Upper lobe of left lung (tissue), 6 donors: ENCODE measurements at regions not wholly inside any gene's neighbourhood (a gene's known extent, or its start where the extent isn't known, plus 50 kb on each side); places are given as distances from the start of the nearest gene placed in this dataset.
A peak's percentile ranks its signal among the peaks of the same experiment; 100 is the strongest.

ENCODE experiments used
- ATAC-seq, 2 donors: fragments of 200-7000 bp; cut with Tn5 transposase; one replicate each; pipeline ENCODE4 v1.9.1; 2022; ENCODE audit warnings: mild to moderate bottlenecking in 2 of 2, moderate library complexity in 2 of 2; ENCODE audit not compliant: low FRiP score in 2 of 2
- DNase-seq, 2 donors: peaks; one replicate each; pipeline ENCODE4 v3.0.0-alpha.2; 2019 to 2020
- H3K27ac ChIP-seq, 4 donors: fragments of 200-600 bp; sonication (generic); one replicate each; pipeline ENCODE4 v1.5.1; 2016 to 2019
- H3K27me3 ChIP-seq, 4 donors: fragments of 200-600 bp; sonication (generic); one replicate each; pipeline ENCODE4 v1.5.1; 2017 to 2019
- H3K36me3 ChIP-seq, 4 donors: fragments of 200-600 bp; sonication (generic); one replicate each; pipeline ENCODE4 v1.5.1; 2016 to 2019
- H3K4me1 ChIP-seq, 4 donors: fragments of 200-600 bp; sonication (generic); one replicate each; pipeline ENCODE4 v1.5.1; 2018 to 2019
- H3K4me3 ChIP-seq, 4 donors: fragments of 200-600 bp; sonication (generic); one replicate each; pipeline ENCODE4 v1.5.1; 2017 to 2019; ENCODE audit warnings: mild to moderate bottlenecking in 2 of 4, moderate library complexity in 1 of 4
- H3K9me3 ChIP-seq, 4 donors: fragments of 200-600 bp; sonication (generic); one replicate each; pipeline ENCODE4 v1.5.1; 2018 to 2019
- EP300 ChIP-seq, 4 donors: sonication (generic); formaldehyde crosslinking; IDR thresholded peaks; one replicate each; pipeline ENCODE4 v1.5.1; 2017; ENCODE audit warnings: antibody characterized with exemption in 4 of 4, control low read depth in 2 of 4
- POLR2A ChIP-seq, 4 donors: fragments of 450-650 bp; IDR thresholded peaks; one replicate each; pipeline ENCODE4 v1.5.1; 2016 to 2017; ENCODE audit warnings: antibody characterized with exemption in 4 of 4, mild to moderate bottlenecking in 2 of 4
- POLR2AphosphoS5 ChIP-seq, 2 donors: sonication (generic); formaldehyde crosslinking; IDR thresholded peaks; one replicate each; pipeline ENCODE4 v1.5.1; 2017; ENCODE audit warnings: antibody characterized with exemption in 2 of 2
- WGBS, 2 donors: methylation state at CpG; one replicate each; pipeline ENCODE4 v1.1.5; 2017 to 2018; 5-methylcytosine and 5-hydroxymethylcytosine counted together
- TF ChIP-seq, protein P1 (sequence below), 6 experiments: fragments of 450-650 bp in 4 of 6; fragments of 200-600 bp in 2 of 6; sonication (generic) in 2 of 6; IDR thresholded peaks; one replicate each; pipeline ENCODE4 v1.5.1; 2016 to 2019; ENCODE audit warnings: antibody characterized with exemption in 6 of 6
- donor health status: DM: no; HTN: no; CAD: no; lungs with moderate emphysema.
- donor health status: DM: no; HTN: yes; CAD: no; lungs with severe emphysema.

- peak overlapping the region in 1 of 4 donors; percentile 7 for H3K27ac ChIP-seq
- no peak for TF ChIP-seq EP300 (IDR thresholded peaks at IDR 0.05)
- WGBS, 2 donors = 32% methylated on average over 5 of the region's 5 CpGs
These were observed 141.9 kb upstream of the CXADR start for GRCh38 chr21:17370916-17371315.

GRCh38 chr21:17371450-17371849, 141.4 kb upstream of the CXADR start:
- Histone ChIP-seq H3K36me3 (no peaks in the 10 kb centered on the region), H3K9me3 (no peaks in the 10 kb centered on the region), H3K4me3 (no peak overlapping the region), H3K27ac (no peak overlapping the region), H3K4me1 (peaks cover 0 to 5% (median 0%) of the 10 kb centered on the region in 4 donors), H3K27me3 (no peaks in the 10 kb centered on the region)
- WGBS, 2 donors = 5 to 23% methylated on average over 1 of the region's 1 CpG
- ATAC-seq (no peak), DNase-seq (no peak)
- TF ChIP-seq POLR2A (IDR thresholded peaks at IDR 0.05) = no peak
- TF ChIP-seq, protein P1, sequence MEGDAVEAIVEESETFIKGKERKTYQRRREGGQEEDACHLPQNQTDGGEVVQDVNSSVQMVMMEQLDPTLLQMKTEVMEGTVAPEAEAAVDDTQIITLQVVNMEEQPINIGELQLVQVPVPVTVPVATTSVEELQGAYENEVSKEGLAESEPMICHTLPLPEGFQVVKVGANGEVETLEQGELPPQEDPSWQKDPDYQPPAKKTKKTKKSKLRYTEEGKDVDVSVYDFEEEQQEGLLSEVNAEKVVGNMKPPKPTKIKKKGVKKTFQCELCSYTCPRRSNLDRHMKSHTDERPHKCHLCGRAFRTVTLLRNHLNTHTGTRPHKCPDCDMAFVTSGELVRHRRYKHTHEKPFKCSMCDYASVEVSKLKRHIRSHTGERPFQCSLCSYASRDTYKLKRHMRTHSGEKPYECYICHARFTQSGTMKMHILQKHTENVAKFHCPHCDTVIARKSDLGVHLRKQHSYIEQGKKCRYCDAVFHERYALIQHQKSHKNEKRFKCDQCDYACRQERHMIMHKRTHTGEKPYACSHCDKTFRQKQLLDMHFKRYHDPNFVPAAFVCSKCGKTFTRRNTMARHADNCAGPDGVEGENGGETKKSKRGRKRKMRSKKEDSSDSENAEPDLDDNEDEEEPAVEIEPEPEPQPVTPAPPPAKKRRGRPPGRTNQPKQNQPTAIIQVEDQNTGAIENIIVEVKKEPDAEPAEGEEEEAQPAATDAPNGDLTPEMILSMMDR (IDR thresholded peaks at IDR 0.05) = no peak
- no peak for TF ChIP-seq EP300 (IDR thresholded peaks at IDR 0.05)
- TF ChIP-seq POLR2AphosphoS5 (IDR thresholded peaks at IDR 0.05) = no peak

More at GRCh38 chr21:17370916-17371315, 141.9 kb upstream of the CXADR start:
- Histone ChIP-seq H3K27me3 (no peaks in the 10 kb centered on the region), H3K9me3 (no peaks in the 10 kb centered on the region), H3K4me3 (no peak overlapping the region), H3K4me1 (peaks cover 0 to 5% (median 0%) of the 10 kb centered on the region in 4 donors), H3K36me3 (no peaks in the 10 kb centered on the region)
- DNase-seq (no peak), ATAC-seq (no peak)

DNA sequence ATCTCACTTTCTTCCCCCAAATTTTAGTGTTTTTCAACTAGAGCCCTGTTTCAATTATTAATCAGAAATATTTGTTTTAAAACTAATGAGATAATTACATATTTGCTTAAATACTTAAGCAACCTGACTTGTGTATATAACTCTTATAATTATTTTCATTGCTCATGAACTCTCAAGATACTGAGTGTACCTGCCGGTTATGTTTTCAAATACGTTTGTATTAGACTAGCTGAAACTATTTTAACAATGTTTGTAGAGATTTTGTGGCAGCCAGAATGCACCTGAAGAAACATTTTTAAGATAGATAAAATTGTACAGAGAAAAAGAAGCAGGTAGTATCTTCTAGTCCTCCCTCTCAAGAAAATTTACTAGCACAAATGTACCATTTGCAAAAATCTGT, 140.6 kb upstream of the CXADR start:
- no peaks in the 10 kb centered on the region for H3K9me3 ChIP-seq
- TF ChIP-seq POLR2AphosphoS5 (IDR thresholded peaks at IDR 0.05) = no peak
- no peak for ATAC-seq

DNA sequence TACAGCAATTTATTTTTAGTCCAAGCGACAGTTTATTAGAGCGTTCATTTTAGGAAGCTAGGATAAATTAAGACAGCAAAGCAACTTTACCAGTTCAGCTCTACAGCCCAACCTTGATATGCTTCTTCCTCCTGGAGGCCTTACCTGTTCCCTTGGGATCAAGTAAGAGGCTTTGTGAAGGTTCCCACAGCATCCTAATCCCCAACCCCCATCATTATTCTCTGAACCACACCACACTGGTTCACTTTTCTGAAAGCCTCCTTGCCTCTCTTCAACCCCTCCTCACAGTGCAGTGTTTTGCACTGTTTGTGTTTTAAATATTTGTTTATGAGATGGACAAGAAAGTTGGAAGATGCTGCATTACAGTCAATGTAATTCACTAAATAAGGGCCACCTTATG, 126.3 kb upstream of the CXADR start:
- no peak for DNase-seq
- Histone ChIP-seq H3K27ac (no peak overlapping the region), H3K4me1 (no peaks in the 10 kb centered on the region), H3K36me3 (no peaks in the 10 kb centered on the region), H3K27me3 (no peaks in the 10 kb centered on the region), H3K9me3 (peaks cover 0 to 4% (median 2%) of the 10 kb centered on the region in 4 donors), H3K4me3 (no peak overlapping the region)
- WGBS, 2 donors = 30 to 38% methylated on average over 2 of the region's 2 CpGs
- no peak for ATAC-seq
- TF ChIP-seq POLR2AphosphoS5 (IDR thresholded peaks at IDR 0.05) = no peak
- TF ChIP-seq EP300 (IDR thresholded peaks at IDR 0.05) = no peak
- TF ChIP-seq, protein P1 (IDR thresholded peaks at IDR 0.05) = no peak
- no peak for TF ChIP-seq POLR2A (IDR thresholded peaks at IDR 0.05)

More for the DNA sequence above, 140.6 kb upstream of the CXADR start:
- Histone ChIP-seq H3K27me3 (no peaks in the 10 kb centered on the region), H3K36me3 (no peaks in the 10 kb centered on the region), H3K4me1 (peaks cover 0 to 5% (median 0%) of the 10 kb centered on the region in 4 donors), H3K27ac (no peak overlapping the region), H3K4me3 (no peak overlapping the region)
- 60 to 71% methylated on average over 2 of the region's 2 CpGs for WGBS, 2 donors
- no peak for DNase-seq

DNA sequence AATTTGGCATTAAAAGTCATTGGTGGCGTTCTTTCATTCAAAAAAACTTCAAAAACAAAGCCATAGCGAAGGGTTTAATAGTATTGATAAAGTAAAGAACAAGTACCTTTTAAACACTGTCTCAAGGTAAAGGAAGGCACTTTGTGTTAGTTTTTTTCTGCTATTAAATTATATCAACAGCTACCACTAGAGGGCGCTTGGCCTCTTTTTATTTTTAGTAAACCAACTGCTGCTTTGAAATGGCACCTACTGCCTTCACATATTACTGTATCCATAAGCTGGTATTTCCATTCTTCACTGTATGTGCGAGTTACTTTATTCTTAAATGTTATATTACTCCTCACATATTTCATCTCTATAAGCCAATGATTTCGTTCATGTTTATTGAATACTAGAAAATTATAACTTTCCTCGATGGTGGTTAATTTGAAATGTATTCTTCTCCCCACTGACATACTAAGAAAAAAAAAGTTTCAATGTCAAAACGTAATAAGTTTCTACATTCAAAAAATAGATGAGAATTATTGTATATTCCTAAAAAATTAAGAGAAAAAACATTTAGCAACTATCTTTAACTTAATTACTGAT, 125.7 kb upstream of the CXADR start:
- WGBS, 2 donors = 22 to 23% methylated on average over 7 of the region's 7 CpGs
- TF ChIP-seq, protein P1 (IDR thresholded peaks at IDR 0.05) = peak; percentile 37 to 78 (median 61)
- TF ChIP-seq POLR2A (IDR thresholded peaks at IDR 0.05) = no peak
- Histone ChIP-seq H3K4me1 (no peaks in the 10 kb centered on the region), H3K9me3 (peaks cover 0 to 4% (median 2%) of the 10 kb centered on the region in 4 donors), H3K36me3 (no peaks in the 10 kb centered on the region), H3K27ac (no peak overlapping the region), H3K4me3 (no peak overlapping the region), H3K27me3 (no peaks in the 10 kb centered on the region)
- DNase-seq (peak in 1 of 2 donors; percentile 28), ATAC-seq (peak; percentile 49 to 75)

GRCh38 chr21:17388226-17388625, 124.6 kb upstream of the CXADR start:
- Histone ChIP-seq H3K27ac (no peak overlapping the region), H3K4me1 (no peaks in the 10 kb centered on the region), H3K27me3 (no peaks in the 10 kb centered on the region), H3K9me3 (no peaks in the 10 kb centered on the region), H3K4me3 (no peak overlapping the region), H3K36me3 (no peaks in the 10 kb centered on the region)
- ATAC-seq (peak in 1 of 2 donors; percentile 35), DNase-seq (no peak)
- 63 to 66% methylated on average over 4 of the region's 4 CpGs for WGBS, 2 donors
- TF ChIP-seq POLR2AphosphoS5 (IDR thresholded peaks at IDR 0.05) = no peak
- no peak for TF ChIP-seq EP300 (IDR thresholded peaks at IDR 0.05)
- TF ChIP-seq POLR2A (IDR thresholded peaks at IDR 0.05) = no peak
- TF ChIP-seq, protein P1 (IDR thresholded peaks at IDR 0.05) = no peak
